ENCODE measurements at regions not wholly inside any gene's neighbourhood (a gene's known extent, or its start where the extent isn't known, plus 50 kb on each side); places are given as distances from the start of the nearest gene placed in this dataset.

- TF ChIP-seq POLR2A (IDR thresholded peaks at IDR 0.05; ENCODE audit: low read depth, low read length) (no peak), MXI1 (IDR thresholded peaks at IDR 0.05; ENCODE audit: borderline replicate concordance, low read depth, low read length) (no peak), RFX5 (IDR thresholded peaks at IDR 0.05; ENCODE audit: low read depth, low read length) (no peak), MAZ (IDR thresholded peaks at IDR 0.05; ENCODE audit: borderline replicate concordance, low read depth, low read length) (no peak), RAD21 (IDR thresholded peaks at IDR 0.05; ENCODE audit: low read length) (no peak), CHD1 (IDR thresholded peaks at IDR 0.05; ENCODE audit: low read depth, low read length) (no peak)
- TF ChIP-seq, protein P1, sequence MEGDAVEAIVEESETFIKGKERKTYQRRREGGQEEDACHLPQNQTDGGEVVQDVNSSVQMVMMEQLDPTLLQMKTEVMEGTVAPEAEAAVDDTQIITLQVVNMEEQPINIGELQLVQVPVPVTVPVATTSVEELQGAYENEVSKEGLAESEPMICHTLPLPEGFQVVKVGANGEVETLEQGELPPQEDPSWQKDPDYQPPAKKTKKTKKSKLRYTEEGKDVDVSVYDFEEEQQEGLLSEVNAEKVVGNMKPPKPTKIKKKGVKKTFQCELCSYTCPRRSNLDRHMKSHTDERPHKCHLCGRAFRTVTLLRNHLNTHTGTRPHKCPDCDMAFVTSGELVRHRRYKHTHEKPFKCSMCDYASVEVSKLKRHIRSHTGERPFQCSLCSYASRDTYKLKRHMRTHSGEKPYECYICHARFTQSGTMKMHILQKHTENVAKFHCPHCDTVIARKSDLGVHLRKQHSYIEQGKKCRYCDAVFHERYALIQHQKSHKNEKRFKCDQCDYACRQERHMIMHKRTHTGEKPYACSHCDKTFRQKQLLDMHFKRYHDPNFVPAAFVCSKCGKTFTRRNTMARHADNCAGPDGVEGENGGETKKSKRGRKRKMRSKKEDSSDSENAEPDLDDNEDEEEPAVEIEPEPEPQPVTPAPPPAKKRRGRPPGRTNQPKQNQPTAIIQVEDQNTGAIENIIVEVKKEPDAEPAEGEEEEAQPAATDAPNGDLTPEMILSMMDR (conservative IDR thresholded peaks at IDR 0.05; ENCODE audit: low read depth, low read length): no peak
Observed at GRCh38 chr1:4269330-4269729, 369.3 kb upstream of the C1orf174 start.
